GM21423 (cell line): ENCODE measurements at regions not wholly inside any gene's neighbourhood (a gene's known extent, or its start where the extent isn't known, plus 50 kb on each side); places are given as distances from the start of the nearest gene placed in this dataset.
"Not testable (repeated sequence)": the region's sequence is repeated elsewhere in the genome, so short reads cannot be mapped to it uniquely, and the experiment has no call there.

Source experiments
- ATAC-seq: cut with Tn5 transposase; IDR thresholded peaks from one replicate; pipeline ENCODE4 v1.9.1; 2021; ENCODE audit warnings: mild to moderate bottlenecking, moderate library complexity; ENCODE audit not compliant: unreplicated experiment

- ATAC-seq: no peak
Measured at GRCh38 chr21:22136740-22137139, 1138.5 kb downstream of the NCAM2 start.

DNA sequence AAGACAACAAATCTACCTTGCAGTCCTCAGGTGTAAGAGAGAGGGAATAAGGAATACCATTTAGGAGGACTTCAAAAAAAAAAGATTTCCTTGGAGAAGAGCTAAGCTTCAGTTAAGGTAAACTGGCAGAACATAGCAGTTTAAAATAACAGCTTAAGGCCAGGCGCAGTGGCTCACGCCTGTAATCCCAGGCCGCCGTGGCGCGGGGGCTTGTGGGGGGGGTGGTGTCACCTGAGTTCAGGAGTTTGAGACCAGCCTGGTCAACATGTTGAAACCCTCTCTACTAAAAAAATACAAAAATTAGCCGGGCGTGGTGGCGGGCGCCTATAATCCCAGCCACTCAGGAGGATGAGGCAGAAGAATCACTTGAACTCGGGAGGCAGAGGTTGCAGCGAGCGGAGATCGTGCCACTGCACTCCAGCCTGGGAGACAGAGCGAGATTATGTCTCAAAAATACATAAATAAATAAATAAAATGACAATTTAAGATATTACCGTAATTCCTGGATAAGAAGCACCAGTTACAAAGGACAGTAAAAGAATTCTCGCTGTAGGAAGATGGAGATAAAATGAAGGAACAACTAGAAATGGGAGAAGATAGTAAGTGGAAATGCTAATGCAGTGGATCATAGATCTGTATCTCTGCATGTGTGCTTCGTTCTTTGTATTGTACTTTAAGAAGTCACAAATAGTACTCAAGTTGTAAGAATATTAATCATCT, 1140.2 kb downstream of the NCAM2 start:
- no peak for ATAC-seq

DNA sequence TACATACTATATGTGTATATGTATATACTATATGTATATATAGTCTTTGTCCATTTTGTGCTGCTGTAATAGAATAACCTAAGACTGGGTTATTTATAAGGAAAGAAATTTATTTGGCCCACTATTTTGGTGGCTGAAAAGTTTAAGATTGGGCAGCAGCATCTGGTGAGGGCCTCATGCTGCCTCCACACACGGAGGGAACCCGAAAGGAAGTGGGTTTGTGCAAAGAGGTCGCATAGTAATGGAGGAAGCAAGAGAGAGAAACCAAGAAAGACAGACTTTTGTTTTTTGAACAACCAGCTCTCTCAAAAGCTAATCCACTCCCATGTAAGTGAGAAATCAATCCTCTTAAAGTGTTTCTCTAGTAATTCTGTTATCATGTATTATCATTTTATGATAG, 1147.3 kb downstream of the NCAM2 start:
- no peak for ATAC-seq

- no peak for ATAC-seq
Measured at GRCh38 chr21:22154579-22155274, 1156.5 kb downstream of the NCAM2 start.

- no peak for ATAC-seq
Measured at GRCh38 chr21:22164912-22165311, 1166.7 kb downstream of the NCAM2 start.

GRCh38 chr21:22174746-22175145, 1176.5 kb downstream of the NCAM2 start:
- ATAC-seq: no peak

DNA sequence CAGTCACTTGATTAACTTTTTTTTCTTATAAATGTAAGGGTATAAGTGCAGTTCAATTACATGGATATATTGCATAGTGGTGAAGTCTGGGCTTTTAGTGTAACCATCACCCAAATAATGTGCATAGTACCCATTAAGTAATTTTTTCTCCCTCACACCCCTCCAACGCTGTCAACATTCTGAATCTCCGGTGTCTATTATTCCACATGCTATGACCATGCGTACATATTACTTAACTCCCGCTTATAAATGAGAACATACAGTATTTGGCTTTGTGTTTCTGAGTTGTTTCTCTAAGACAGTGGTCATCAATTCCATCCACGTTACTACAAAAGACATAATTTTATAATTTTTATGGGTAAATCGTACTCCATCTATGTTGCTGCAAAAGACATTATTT, 1191.1 kb downstream of the NCAM2 start:
- no peak for ATAC-seq

GRCh38 chr21:22191581-22191980, 1193.4 kb downstream of the NCAM2 start:
- ATAC-seq: no peak

DNA sequence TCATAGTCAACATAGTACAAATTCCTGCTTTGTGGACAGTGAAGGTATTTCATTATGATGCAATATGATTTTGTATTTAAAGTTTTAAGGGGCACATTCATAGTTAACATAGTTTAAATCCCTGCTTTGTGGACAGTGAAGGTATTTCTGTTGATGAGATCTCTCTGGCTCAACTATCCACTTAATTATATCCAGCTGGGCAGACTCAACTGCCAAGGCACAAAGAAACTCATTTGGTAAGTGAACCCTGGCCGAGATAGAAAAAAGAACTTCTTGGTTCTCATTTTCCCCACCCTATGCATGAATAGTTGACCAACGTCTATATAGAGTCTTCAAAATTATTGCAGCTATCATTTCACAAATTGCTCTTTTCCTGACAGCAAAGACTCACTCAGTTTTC, 1194.6 kb downstream of the NCAM2 start:
- no peak for ATAC-seq

GRCh38 chr21:22194986-22195385, 1196.8 kb downstream of the NCAM2 start:
- ATAC-seq: not testable (repeated sequence)

DNA sequence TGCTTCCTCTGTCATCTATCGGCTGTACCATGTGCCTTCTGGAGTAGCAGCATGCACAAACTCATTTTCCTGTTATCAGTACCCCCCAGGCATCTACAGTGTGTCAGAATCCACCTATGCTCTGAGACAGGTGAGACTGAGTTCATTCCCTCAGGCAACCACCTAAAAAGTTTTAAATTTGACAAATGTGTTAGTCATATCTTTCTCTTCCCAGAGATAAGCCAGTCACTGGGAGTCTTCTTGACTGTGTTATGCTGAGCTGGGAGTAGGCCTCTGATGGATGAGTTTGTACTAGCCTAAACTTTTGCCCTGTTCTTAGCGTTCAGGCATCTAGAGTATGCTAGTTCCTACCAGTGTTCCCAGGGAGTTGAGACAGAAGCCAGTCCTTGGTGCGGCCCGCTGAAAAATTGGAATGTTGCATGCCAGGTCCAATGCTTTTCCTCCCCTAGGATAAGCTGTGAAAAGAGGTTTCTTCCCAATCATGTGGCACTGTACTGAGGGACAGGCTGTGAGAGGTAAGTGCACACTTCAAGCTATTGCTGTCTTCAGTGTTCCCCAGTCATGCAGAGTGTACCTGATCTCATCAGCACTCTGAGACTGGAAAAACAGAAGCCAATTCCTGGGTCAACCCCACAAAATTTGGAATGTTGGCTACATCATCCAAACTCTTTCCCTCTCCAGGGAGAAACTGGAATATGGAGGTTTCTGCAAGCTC, 1202.3 kb downstream of the NCAM2 start:
- no peak for ATAC-seq

GRCh38 chr21:22201126-22201525, 1202.9 kb downstream of the NCAM2 start:
- ATAC-seq: no peak

DNA sequence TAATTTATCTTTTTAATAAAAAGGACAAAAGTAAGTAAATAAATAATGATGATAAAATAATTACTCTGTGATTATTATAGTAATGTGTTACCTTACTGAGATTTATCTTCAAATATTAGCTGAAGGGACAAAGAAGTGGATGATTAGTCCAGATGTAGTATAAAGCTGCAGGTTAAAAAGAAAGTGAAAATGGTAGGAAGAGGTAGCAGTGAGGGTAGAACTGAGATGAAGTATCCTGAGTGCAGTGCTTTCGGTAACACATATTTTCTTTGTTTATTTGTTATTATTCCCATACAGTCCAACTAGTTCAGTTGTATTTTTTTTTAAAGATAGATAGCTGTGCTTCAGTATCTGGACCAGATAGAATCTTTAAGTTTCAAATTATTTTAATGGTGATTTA, 1203.5 kb downstream of the NCAM2 start:
- no peak for ATAC-seq

- ATAC-seq: no peak
Measured at GRCh38 chr21:22209304-22209700, 1211.1 kb downstream of the NCAM2 start.

DNA sequence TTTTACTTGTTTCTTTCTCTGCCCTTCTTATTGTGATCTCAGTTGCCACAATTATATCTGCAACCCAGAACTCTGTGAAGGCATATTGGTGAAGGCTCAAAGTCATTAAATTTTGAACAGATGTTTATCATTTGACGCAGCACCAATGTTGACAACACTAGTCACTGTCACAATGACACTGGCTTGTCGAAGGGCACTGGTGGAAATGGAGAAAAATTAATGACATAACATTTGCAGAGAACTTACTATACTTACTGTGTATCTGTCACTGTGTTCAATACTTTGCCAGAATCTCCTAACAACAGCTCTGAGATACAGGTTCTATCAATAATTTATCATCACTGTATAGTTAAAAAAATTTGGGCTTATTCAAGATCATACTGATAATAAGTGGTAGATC, 1213.7 kb downstream of the NCAM2 start:
- no peak for ATAC-seq

DNA sequence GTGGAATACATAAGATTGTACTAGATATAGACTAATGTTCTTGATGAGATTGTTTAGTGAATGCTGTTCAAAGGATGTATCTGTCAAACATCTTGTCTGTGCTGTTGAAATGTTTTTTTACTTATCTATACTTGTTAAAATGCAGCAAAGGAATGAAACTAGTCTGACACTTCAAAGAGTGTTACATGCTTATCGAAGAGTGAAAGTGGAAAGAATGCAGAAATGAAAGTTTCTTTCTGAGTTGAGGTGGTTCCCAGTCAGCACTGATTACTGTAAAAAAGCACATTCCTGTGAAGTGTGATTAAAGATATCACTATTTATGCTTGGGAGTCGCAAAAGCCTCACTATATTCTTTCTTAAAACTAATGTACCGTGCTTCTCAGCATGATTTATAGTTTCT, 1225.2 kb downstream of the NCAM2 start:
- ATAC-seq: peak; percentile 79

GRCh38 chr21:22224261-22224660, 1226.1 kb downstream of the NCAM2 start:
- ATAC-seq: peak; percentile 68

DNA sequence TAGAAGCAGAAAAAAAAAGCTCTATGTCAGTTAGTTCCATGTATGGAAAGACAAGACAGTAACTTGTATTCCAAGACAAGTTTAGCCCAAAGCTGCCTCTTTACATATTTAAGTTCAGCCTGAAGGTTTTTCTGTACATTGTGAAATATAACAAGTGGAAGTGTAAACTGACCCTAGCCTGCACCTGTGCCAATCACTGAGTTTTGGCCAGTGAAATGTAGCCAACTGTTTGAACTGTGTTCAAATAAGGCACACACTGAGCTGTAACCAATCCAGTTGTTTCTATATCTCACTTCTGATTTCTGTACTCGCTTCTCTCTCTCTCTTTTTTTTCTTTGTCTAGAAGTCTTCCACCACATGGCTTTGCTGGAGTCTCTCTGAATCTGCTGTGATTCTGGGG, 1227.1 kb downstream of the NCAM2 start:
- no peak for ATAC-seq

DNA sequence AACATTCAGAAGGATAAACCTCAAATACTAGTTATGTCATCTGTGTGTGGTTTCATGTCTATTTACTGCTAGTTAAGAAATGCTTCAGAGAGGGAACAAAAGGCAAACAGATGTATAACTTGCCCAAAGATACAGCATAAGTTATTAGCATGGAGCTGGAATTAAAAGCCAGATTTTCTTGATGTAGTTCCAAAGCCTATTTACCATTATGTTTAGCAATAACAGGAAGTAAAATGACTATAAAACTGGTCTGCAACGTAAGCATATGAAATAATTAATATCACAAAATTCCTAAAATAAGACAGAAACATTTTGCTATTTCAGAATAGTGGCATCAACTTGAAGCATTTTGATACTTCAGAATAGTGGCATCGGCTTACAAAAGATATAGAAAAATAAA, 1232.8 kb downstream of the NCAM2 start:
- no peak for ATAC-seq

GRCh38 chr21:22235866-22236590, 1237.8 kb downstream of the NCAM2 start:
- ATAC-seq: no peak

DNA sequence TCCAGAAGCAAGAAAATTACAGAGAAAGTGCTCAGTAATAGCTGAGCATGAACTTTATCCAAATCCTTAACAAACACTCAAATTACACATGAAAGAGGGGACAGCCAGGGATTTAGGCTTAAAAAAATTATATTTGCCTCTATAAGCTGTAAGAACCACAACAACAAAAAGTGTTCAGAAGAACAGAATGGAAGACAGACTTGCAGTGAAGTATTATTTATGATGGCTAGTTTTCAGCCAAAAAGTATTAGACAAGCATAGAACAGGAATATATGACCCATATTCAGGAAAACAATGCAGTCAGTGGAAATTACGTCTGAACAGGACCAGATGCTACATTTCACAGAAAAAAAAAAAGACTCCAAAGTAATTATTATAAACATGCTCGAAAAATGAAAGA, 1246.3 kb downstream of the NCAM2 start:
- ATAC-seq: no peak
